ENCODE measurements at regions not wholly inside any gene's neighbourhood (a gene's known extent, or its start where the extent isn't known, plus 50 kb on each side); places are given as distances from the start of the nearest gene placed in this dataset.
"Not testable (repeated sequence)": the region's sequence is repeated elsewhere in the genome, so short reads cannot be mapped to it uniquely, and the experiment has no call there.

- H3K4me3 ChIP-seq (ENCODE audit: low read depth, low read length); DNase-seq (ENCODE audit: low read depth in 4 of 6, low spot score in 6 of 6); H3K9me3 ChIP-seq (ENCODE audit: control insufficient read depth, insufficient read depth, low read length); H3K27ac ChIP-seq (ENCODE audit: low read depth, low read length); H3K36me3 ChIP-seq (ENCODE audit: control insufficient read depth, insufficient read depth, low read length); H3K4me1 ChIP-seq (ENCODE audit: control insufficient read depth, insufficient read depth, low read length); H3K27me3 ChIP-seq (ENCODE audit: control insufficient read depth, insufficient read depth, low read length): not testable (repeated sequence)
- no CpG with 5 or more reads among the region's 2 CpGs for WGBS (ENCODE audit: insufficient coverage)
Measured at GRCh38 chr5:158193395-158193794, 334.4 kb upstream of the CLINT1 start.

- Histone ChIP-seq H3K27me3 (ENCODE audit: control insufficient read depth, insufficient read depth, low read length) (no peaks in the 10 kb centered on the region), H3K4me1 (ENCODE audit: control insufficient read depth, insufficient read depth, low read length) (peaks cover 12% of the 10 kb centered on the region), H3K27ac (ENCODE audit: low read depth, low read length) (no peak overlapping the region), H3K4me3 (ENCODE audit: low read depth, low read length) (no peak overlapping the region), H3K9me3 (ENCODE audit: control insufficient read depth, insufficient read depth, low read length) (no peaks in the 10 kb centered on the region), H3K36me3 (ENCODE audit: control insufficient read depth, insufficient read depth, low read length) (no peaks in the 10 kb centered on the region)
- peak in 1 of 6 donors; percentile 33 for DNase-seq (ENCODE audit: low read depth in 4 of 6, low spot score in 6 of 6)
- 58% methylated on average over 2 of the region's 4 CpGs for WGBS (ENCODE audit: insufficient coverage)
Measured at GRCh38 chr5:158180407-158180806, 321.5 kb upstream of the CLINT1 start.

- Histone ChIP-seq H3K27ac (ENCODE audit: low read depth, low read length) (no peak overlapping the region), H3K4me3 (ENCODE audit: low read depth, low read length) (no peak overlapping the region), H3K27me3 (ENCODE audit: control insufficient read depth, insufficient read depth, low read length) (no peaks in the 10 kb centered on the region), H3K4me1 (ENCODE audit: control insufficient read depth, insufficient read depth, low read length) (peaks cover 15% of the 10 kb centered on the region), H3K9me3 (ENCODE audit: control insufficient read depth, insufficient read depth, low read length) (no peaks in the 10 kb centered on the region), H3K36me3 (ENCODE audit: control insufficient read depth, insufficient read depth, low read length) (no peaks in the 10 kb centered on the region)
- 86% methylated on average over 6 of the region's 7 CpGs for WGBS (ENCODE audit: insufficient coverage)
- DNase-seq (ENCODE audit: low read depth in 4 of 6, low spot score in 6 of 6) = no peak
Measured at GRCh38 chr5:158179271-158179670, 320.3 kb upstream of the CLINT1 start.

- DNase-seq (ENCODE audit: low read depth in 4 of 6, low spot score in 6 of 6) = no peak
- H3K27ac ChIP-seq (ENCODE audit: low read depth, low read length) = no peak overlapping the region
- no peaks in the 10 kb centered on the region for H3K27me3 ChIP-seq (ENCODE audit: control insufficient read depth, insufficient read depth, low read length)
- H3K4me1 ChIP-seq (ENCODE audit: control insufficient read depth, insufficient read depth, low read length) = peaks cover 15% of the 10 kb centered on the region
- H3K4me3 ChIP-seq (ENCODE audit: low read depth, low read length) = no peak overlapping the region
- no peaks in the 10 kb centered on the region for H3K9me3 ChIP-seq (ENCODE audit: control insufficient read depth, insufficient read depth, low read length)
- H3K36me3 ChIP-seq (ENCODE audit: control insufficient read depth, insufficient read depth, low read length) = no peaks in the 10 kb centered on the region
- 49% methylated on average over 5 of the region's 6 CpGs for WGBS (ENCODE audit: insufficient coverage)
Measured at GRCh38 chr5:158178535-158178934, 319.6 kb upstream of the CLINT1 start.

GRCh38 chr5:158177146-158177545 lies 318.2 kb upstream of the CLINT1 start:
- Histone ChIP-seq H3K27ac (ENCODE audit: low read depth, low read length) (no peak overlapping the region), H3K36me3 (ENCODE audit: control insufficient read depth, insufficient read depth, low read length) (no peaks in the 10 kb centered on the region), H3K4me1 (ENCODE audit: control insufficient read depth, insufficient read depth, low read length) (peaks cover 15% of the 10 kb centered on the region), H3K9me3 (ENCODE audit: control insufficient read depth, insufficient read depth, low read length) (no peaks in the 10 kb centered on the region), H3K27me3 (ENCODE audit: control insufficient read depth, insufficient read depth, low read length) (no peaks in the 10 kb centered on the region), H3K4me3 (ENCODE audit: low read depth, low read length) (no peak overlapping the region)
- peak in 1 of 6 donors; percentile 53 for DNase-seq (ENCODE audit: low read depth in 4 of 6, low spot score in 6 of 6)

GRCh38 chr5:158175934-158176481 lies 317.1 kb upstream of the CLINT1 start:
- DNase-seq (ENCODE audit: low read depth in 4 of 6, low spot score in 6 of 6) = peak in 2 of 6 donors; percentile 22 to 45
- Histone ChIP-seq H3K4me3 (ENCODE audit: low read depth, low read length) (no peak overlapping the region), H3K27ac (ENCODE audit: low read depth, low read length) (peak overlapping the region; percentile 8)

GRCh38 chr5:158174918-158175851 lies 316.2 kb upstream of the CLINT1 start:
- H3K27ac ChIP-seq (ENCODE audit: low read depth, low read length) = peak overlapping the region; percentile 43
- DNase-seq (ENCODE audit: low read depth in 4 of 6, low spot score in 6 of 6) = peak; percentile 62 to 96 (median 80)
- 18% methylated on average over 5 of the region's 8 CpGs for WGBS (ENCODE audit: insufficient coverage)

More at GRCh38 chr5:158175934-158176481, 317.1 kb upstream of the CLINT1 start:
- H3K27me3 ChIP-seq (ENCODE audit: control insufficient read depth, insufficient read depth, low read length) = no peaks in the 10 kb centered on the region
- H3K4me1 ChIP-seq (ENCODE audit: control insufficient read depth, insufficient read depth, low read length) = peaks cover 15% of the 10 kb centered on the region
- H3K36me3 ChIP-seq (ENCODE audit: control insufficient read depth, insufficient read depth, low read length) = no peaks in the 10 kb centered on the region
- H3K9me3 ChIP-seq (ENCODE audit: control insufficient read depth, insufficient read depth, low read length) = no peaks in the 10 kb centered on the region
- 39% methylated on average over 6 of the region's 6 CpGs for WGBS (ENCODE audit: insufficient coverage)

GRCh38 chr5:158174026-158174425 lies 315.1 kb upstream of the CLINT1 start:
- no peak overlapping the region for H3K27ac ChIP-seq (ENCODE audit: low read depth, low read length)
- no peak for DNase-seq (ENCODE audit: low read depth in 4 of 6, low spot score in 6 of 6)
- WGBS (ENCODE audit: insufficient coverage) = 95% methylated on average over 3 of the region's 4 CpGs

More at GRCh38 chr5:158174918-158175851, 316.2 kb upstream of the CLINT1 start:
- peaks cover 15% of the 10 kb centered on the region for H3K4me1 ChIP-seq (ENCODE audit: control insufficient read depth, insufficient read depth, low read length)
- H3K4me3 ChIP-seq (ENCODE audit: low read depth, low read length) = no peak overlapping the region
- no peaks in the 10 kb centered on the region for H3K9me3 ChIP-seq (ENCODE audit: control insufficient read depth, insufficient read depth, low read length)
- peaks cover 2% of the 10 kb centered on the region for H3K27me3 ChIP-seq (ENCODE audit: control insufficient read depth, insufficient read depth, low read length)
- H3K36me3 ChIP-seq (ENCODE audit: control insufficient read depth, insufficient read depth, low read length) = no peaks in the 10 kb centered on the region

GRCh38 chr5:158172005-158172404 lies 313.1 kb upstream of the CLINT1 start:
- WGBS (ENCODE audit: insufficient coverage) = 83% methylated on average over 1 of the region's 2 CpGs
- H3K36me3 ChIP-seq (ENCODE audit: control insufficient read depth, insufficient read depth, low read length) = no peaks in the 10 kb centered on the region

More at GRCh38 chr5:158174026-158174425, 315.1 kb upstream of the CLINT1 start:
- Histone ChIP-seq H3K4me3 (ENCODE audit: low read depth, low read length) (no peak overlapping the region), H3K4me1 (ENCODE audit: control insufficient read depth, insufficient read depth, low read length) (peaks cover 15% of the 10 kb centered on the region), H3K9me3 (ENCODE audit: control insufficient read depth, insufficient read depth, low read length) (no peaks in the 10 kb centered on the region), H3K36me3 (ENCODE audit: control insufficient read depth, insufficient read depth, low read length) (no peaks in the 10 kb centered on the region), H3K27me3 (ENCODE audit: control insufficient read depth, insufficient read depth, low read length) (peaks cover 2% of the 10 kb centered on the region)

More at GRCh38 chr5:158172005-158172404, 313.1 kb upstream of the CLINT1 start:
- Histone ChIP-seq H3K4me3 (ENCODE audit: low read depth, low read length) (no peak overlapping the region), H3K27me3 (ENCODE audit: control insufficient read depth, insufficient read depth, low read length) (peaks cover 2% of the 10 kb centered on the region), H3K4me1 (ENCODE audit: control insufficient read depth, insufficient read depth, low read length) (peaks cover 15% of the 10 kb centered on the region), H3K27ac (ENCODE audit: low read depth, low read length) (no peak overlapping the region), H3K9me3 (ENCODE audit: control insufficient read depth, insufficient read depth, low read length) (no peaks in the 10 kb centered on the region)
- no peak for DNase-seq (ENCODE audit: low read depth in 4 of 6, low spot score in 6 of 6)

Data from spinal cord (tissue), 9 donors.